B cell (primary cell): ENCODE measurements at regions not wholly inside any gene's neighbourhood (a gene's known extent, or its start where the extent isn't known, plus 50 kb on each side); places are given as distances from the start of the nearest gene placed in this dataset.

Experiments used
- EZH2 ChIP-seq: IDR thresholded peaks from 2 replicates; pipeline ENCODE4 v1.6.1; 2012; ENCODE audit warnings: borderline replicate concordance, low read depth, mild to moderate bottlenecking, moderate library complexity, low read length; ENCODE audit not compliant: insufficient read depth, poor library complexity, severe bottlenecking
- TF ChIP-seq, protein P1 (sequence below): fragments of 200-600 bp; IDR thresholded peaks from one replicate; pipeline ENCODE4 v1.8.0; 2022; ENCODE audit warnings: antibody characterized with exemption, mild to moderate bottlenecking

DNA sequence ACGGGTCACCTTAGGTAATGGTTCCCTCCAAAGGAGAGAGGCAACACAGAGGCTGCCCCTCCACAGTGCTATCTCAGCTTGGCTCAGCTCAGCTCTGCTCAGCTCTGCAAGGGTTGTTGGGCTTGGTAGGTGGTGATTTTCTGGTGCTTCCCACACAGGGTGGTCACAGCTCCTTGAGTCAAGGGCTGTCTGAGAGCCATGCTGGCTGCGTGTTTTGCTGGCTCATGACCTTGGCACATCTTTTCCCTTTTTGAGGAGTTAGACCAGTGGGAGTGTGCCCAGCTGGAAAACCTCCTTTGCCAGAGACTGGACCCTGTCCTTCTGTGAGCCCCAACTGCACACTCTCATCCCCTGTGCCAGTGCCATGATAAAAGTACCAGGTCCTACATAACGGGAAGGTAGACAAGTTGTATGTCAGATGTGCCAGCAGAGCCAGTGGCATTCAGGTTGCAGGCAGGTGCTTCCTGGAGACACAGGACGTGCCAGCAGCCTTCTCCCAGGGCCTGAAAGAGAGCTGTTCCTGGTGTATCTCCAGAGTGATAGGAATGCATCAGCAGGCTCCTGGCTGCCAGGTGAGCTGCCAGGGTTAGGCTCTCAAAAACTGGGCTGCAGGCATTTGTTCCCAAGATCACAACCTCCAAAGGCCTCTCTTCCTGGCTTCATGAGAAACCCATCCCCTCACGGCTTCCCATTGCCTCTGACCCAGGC, 118.6 kb upstream of the CXCL14 start:
- TF ChIP-seq, protein P1, sequence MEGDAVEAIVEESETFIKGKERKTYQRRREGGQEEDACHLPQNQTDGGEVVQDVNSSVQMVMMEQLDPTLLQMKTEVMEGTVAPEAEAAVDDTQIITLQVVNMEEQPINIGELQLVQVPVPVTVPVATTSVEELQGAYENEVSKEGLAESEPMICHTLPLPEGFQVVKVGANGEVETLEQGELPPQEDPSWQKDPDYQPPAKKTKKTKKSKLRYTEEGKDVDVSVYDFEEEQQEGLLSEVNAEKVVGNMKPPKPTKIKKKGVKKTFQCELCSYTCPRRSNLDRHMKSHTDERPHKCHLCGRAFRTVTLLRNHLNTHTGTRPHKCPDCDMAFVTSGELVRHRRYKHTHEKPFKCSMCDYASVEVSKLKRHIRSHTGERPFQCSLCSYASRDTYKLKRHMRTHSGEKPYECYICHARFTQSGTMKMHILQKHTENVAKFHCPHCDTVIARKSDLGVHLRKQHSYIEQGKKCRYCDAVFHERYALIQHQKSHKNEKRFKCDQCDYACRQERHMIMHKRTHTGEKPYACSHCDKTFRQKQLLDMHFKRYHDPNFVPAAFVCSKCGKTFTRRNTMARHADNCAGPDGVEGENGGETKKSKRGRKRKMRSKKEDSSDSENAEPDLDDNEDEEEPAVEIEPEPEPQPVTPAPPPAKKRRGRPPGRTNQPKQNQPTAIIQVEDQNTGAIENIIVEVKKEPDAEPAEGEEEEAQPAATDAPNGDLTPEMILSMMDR = no peak
- no peak for TF ChIP-seq EZH2
